DND-41 (cell line): ENCODE measurements at regions not wholly inside any gene's neighbourhood (a gene's known extent, or its start where the extent isn't known, plus 50 kb on each side); places are given as distances from the start of the nearest gene placed in this dataset.

ENCODE experiments used
- CTCF ChIP-seq: IDR thresholded peaks from 2 replicates; pipeline ENCODE4 v1.5.1; 2012; ENCODE audit warnings: borderline replicate concordance, low read length, moderate library complexity, mild to moderate bottlenecking; ENCODE audit not compliant: poor library complexity, severe bottlenecking; ENCODE audit errors: extremely low read depth
- EZH2 ChIP-seq: IDR thresholded peaks from 3 replicates; pipeline ENCODE4 v1.6.1; 2012; ENCODE audit warnings: borderline replicate concordance, low read depth, mild to moderate bottlenecking, moderate library complexity, low read length, inconsistent platforms; ENCODE audit not compliant: severe bottlenecking

- no peak for TF ChIP-seq CTCF
- no peak for TF ChIP-seq EZH2
Observed at GRCh38 chr20:39523405-39523804, 561.3 kb downstream of the DHX35 start.
